ENCODE measurements at regions not wholly inside any gene's neighbourhood (a gene's known extent, or its start where the extent isn't known, plus 50 kb on each side); places are given as distances from the start of the nearest gene placed in this dataset.
A peak's percentile ranks its signal among the peaks of the same experiment; 100 is the strongest.
"Not testable (repeated sequence)": the region's sequence is repeated elsewhere in the genome, so short reads cannot be mapped to it uniquely, and the experiment has no call there.

DNA sequence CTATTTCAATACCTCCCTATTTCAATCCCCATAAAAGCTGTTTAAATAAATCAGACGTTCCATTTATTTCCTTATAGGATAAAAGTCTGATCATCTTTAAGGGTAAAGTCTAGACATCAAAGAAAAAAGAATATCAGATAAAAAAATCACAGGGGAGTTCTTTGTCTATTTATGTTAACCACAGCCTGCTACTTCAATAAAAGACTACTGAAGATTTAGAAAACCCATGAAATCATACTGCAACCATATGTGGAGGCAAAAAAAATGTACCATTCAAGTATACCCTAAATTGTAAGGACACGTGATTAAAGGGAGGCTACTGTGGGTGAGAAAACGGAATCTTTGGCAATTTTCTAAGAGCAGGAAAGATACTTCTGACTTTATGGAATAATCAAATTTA, 108.2 kb upstream of the TNFSF4 start:
- no peak for DNase-seq (ENCODE audit: extremely low read depth, low read depth)
- no peak for TF ChIP-seq CTCF (IDR thresholded peaks at IDR 0.05; ENCODE audit: low read depth, low read length)

DNA sequence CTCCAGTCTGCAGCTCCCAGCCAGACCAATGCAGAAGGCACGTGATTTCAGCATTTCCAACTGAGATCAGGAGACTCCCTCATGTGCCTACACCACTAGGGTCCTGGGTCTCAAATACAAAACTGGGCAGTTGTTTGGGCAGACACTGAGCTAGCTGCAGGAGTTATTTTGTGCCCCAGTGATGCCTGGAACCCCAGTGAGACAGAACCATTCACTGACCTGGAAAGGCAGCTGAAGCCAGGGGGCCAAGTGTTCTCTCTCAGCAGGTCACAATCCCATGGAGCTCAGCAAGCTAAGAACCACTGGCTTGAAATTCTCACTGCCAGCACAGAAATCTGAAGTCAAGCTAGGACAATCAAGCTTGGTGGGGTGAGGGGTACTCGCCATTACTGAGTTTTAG, 111.7 kb upstream of the TNFSF4 start:
- no peak for TF ChIP-seq CTCF (IDR thresholded peaks at IDR 0.05; ENCODE audit: low read depth, low read length)
- no peak for DNase-seq (ENCODE audit: extremely low read depth, low read depth)

GRCh38 chr1:173324352-173324751, 117.2 kb upstream of the TNFSF4 start:
- DNase-seq (ENCODE audit: extremely low read depth, low read depth) = not testable (repeated sequence)

GRCh38 chr1:173327987-173328386, 120.9 kb upstream of the TNFSF4 start:
- not testable (repeated sequence) for DNase-seq (ENCODE audit: extremely low read depth, low read depth)

- TF ChIP-seq CTCF (IDR thresholded peaks at IDR 0.05; ENCODE audit: low read depth, low read length) = no peak
- DNase-seq (ENCODE audit: extremely low read depth, low read depth) = no peak
Observed at GRCh38 chr1:173328961-173329360, 121.8 kb upstream of the TNFSF4 start.

- peak; percentile 23 for DNase-seq (ENCODE audit: extremely low read depth, low read depth)
- no peak for TF ChIP-seq CTCF (IDR thresholded peaks at IDR 0.05; ENCODE audit: low read depth, low read length)
Observed at GRCh38 chr1:173329726-173330125, 122.6 kb upstream of the TNFSF4 start.

DNA sequence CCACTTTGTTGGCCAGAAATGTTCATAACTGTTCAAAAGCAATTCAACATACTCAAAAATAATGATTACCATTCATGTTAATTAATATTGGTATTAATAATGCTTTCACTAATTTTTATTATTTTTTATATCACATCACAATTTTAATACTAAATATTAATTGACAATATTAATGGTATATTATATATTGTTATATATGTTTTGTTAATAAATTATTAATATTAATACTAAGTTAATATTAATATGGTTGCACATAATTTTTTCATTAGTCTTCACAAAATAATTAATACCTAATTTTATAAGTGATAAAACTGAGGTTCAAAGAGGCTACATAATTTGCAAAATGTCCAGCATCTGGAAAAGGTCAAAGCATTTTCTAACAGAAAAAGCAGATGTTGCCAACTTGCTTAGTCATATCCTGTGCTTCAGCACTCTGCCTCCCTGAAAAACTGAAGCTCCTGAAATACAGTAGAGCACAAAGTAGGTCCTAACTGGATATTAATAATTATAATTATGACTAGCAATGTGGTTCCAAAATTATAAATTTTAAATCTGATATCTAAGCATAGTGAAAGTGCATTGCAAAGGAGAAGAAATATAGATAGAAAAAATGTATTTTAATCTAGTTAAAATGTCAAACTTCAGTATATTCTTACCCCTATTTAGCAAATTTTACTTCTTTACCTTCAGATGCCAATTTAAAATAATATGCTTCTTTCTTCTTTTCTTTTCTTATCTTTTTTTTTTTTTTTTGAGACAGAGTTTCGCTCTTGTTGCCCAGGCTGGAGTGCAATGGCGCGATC, 123.2 kb upstream of the TNFSF4 start:
- no peak for TF ChIP-seq CTCF (IDR thresholded peaks at IDR 0.05; ENCODE audit: low read depth, low read length)
- DNase-seq (ENCODE audit: extremely low read depth, low read depth) = peak; percentile 29

- DNase-seq (ENCODE audit: extremely low read depth, low read depth) = not testable (repeated sequence)
Observed at GRCh38 chr1:173330952-173331548, 123.9 kb upstream of the TNFSF4 start.

DNA sequence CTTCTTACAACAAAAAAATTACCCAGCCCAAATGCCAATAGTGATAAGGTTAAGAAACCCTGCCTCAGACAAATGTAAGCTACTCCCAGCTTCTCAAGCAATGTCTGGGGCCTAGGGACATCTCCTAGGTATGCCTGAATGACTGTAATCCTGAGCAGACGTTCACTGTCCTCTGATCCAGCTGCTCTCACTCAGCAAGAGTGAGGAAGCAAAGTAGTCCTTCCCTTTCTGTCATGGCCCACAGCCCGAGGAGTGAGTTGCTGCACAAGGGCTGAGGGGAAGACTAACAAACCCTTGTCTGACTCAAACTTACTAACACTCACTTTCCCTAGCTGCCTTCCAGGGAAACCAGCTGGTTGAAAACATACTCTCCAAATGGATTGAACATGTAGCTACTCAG, 124.9 kb upstream of the TNFSF4 start:
- DNase-seq (ENCODE audit: extremely low read depth, low read depth) = no peak

More for the DNA sequence above, 124.9 kb upstream of the TNFSF4 start:
- TF ChIP-seq CTCF (IDR thresholded peaks at IDR 0.05; ENCODE audit: low read depth, low read length) = no peak
